ENCODE measurements at regions not wholly inside any gene's neighbourhood (a gene's known extent, or its start where the extent isn't known, plus 50 kb on each side); places are given as distances from the start of the nearest gene placed in this dataset.

DNA sequence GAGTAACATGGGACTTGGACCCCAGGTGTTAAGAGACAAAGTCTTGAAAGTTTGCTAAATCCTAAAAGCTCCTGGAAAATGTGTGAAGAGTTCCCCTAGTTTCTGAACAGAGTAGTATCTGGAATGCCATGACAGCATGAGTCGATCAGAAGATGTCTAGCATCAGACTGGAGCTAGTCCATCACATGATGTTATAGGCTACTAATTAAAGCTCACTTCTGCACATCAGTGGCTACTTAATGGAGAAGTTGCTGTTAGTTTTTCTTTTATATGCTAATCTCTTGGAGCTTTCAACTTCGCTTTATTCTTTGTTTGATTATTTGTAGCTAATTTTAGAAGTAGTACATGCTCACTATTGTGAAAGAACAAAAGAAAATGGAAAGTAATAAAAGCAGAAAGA is 471.3 kb upstream of the KLF4 start:
- H3K23ac ChIP-seq (ENCODE audit: insufficient read length, low read depth, low read length), result no peak overlapping the region
- no peak overlapping the region for H3K4me3 Mint-ChIP-seq
- no peaks in the 10 kb centered on the region for H3K23me2 ChIP-seq (ENCODE audit: insufficient read length, low read depth, low read length, poor library complexity, severe bottlenecking)
- no peaks in the 10 kb centered on the region; the same call in 1 of the 2 replicates for H3K27me3 Mint-ChIP-seq (ENCODE audit: low read depth)
- H3K27me3 ChIP-seq (ENCODE audit: insufficient read depth, low read length), result no peaks in the 10 kb centered on the region
- H2BK12ac ChIP-seq (ENCODE audit: insufficient read length, low read depth, low read length), result no peak overlapping the region
- no peaks in the 10 kb centered on the region for H3K36me3 Mint-ChIP-seq (ENCODE audit: insufficient read depth in 1 of 3, low read depth in 3 of 3)
- no peaks in the 10 kb centered on the region for H3K4me1 ChIP-seq (ENCODE audit: insufficient read depth, low read length)
- H3K4ac ChIP-seq (ENCODE audit: low read depth, low read length), result no peak overlapping the region
- no peak overlapping the region for H2BK120ac ChIP-seq (ENCODE audit: low read depth, low read length, poor library complexity, severe bottlenecking)
- no peak overlapping the region for H3K27ac Mint-ChIP-seq
- H2BK15ac ChIP-seq (ENCODE audit: low read depth, low read length), result no peak overlapping the region
- H3K79me1 ChIP-seq (ENCODE audit: insufficient read depth, low read depth, low read length, poor library complexity, severe bottlenecking), result no peaks in the 10 kb centered on the region
- H3K9ac ChIP-seq (ENCODE audit: extremely low read depth, insufficient read length, low read length), result no peak overlapping the region
- no peak overlapping the region for H4K8ac ChIP-seq (replicated peaks; ENCODE audit: insufficient read length, low read depth, low read length)
- no peak overlapping the region for H3K18ac ChIP-seq (ENCODE audit: insufficient read length, low read depth, low read length)
- no peak overlapping the region for H3T11ph ChIP-seq (ENCODE audit: low read length)
- no peak overlapping the region for H2AFZ ChIP-seq (ENCODE audit: low read length)
- no peak overlapping the region for H2BK20ac ChIP-seq (ENCODE audit: low read depth, low read length, poor library complexity, severe bottlenecking)
- no peak overlapping the region for H3K4me2 ChIP-seq (ENCODE audit: insufficient read depth, insufficient read length, low read length)
- TF ChIP-seq, protein P1, sequence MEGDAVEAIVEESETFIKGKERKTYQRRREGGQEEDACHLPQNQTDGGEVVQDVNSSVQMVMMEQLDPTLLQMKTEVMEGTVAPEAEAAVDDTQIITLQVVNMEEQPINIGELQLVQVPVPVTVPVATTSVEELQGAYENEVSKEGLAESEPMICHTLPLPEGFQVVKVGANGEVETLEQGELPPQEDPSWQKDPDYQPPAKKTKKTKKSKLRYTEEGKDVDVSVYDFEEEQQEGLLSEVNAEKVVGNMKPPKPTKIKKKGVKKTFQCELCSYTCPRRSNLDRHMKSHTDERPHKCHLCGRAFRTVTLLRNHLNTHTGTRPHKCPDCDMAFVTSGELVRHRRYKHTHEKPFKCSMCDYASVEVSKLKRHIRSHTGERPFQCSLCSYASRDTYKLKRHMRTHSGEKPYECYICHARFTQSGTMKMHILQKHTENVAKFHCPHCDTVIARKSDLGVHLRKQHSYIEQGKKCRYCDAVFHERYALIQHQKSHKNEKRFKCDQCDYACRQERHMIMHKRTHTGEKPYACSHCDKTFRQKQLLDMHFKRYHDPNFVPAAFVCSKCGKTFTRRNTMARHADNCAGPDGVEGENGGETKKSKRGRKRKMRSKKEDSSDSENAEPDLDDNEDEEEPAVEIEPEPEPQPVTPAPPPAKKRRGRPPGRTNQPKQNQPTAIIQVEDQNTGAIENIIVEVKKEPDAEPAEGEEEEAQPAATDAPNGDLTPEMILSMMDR (conservative IDR thresholded peaks at IDR 0.05), result no peak
- peaks cover 7 to 10% of the 10 kb centered on the region in 2 experiments for H3K4me1 Mint-ChIP-seq
- no peak overlapping the region for H2AK5ac ChIP-seq (ENCODE audit: insufficient read length, low read length)
- H4K91ac ChIP-seq (ENCODE audit: insufficient read length, low read depth, low read length), result no peak overlapping the region
- no peaks in the 10 kb centered on the region for H3K9me3 ChIP-seq (ENCODE audit: control insufficient read depth, low read depth, low read length)
- no peak overlapping the region for H2BK5ac ChIP-seq (ENCODE audit: insufficient read length, low read length)
- no peak for DNase-seq
- H3K9me3 Mint-ChIP-seq, result no peaks in the 10 kb centered on the region
- H4K5ac ChIP-seq (ENCODE audit: insufficient read length, low read depth, low read length), result no peak overlapping the region
- WGBS (ENCODE audit: extremely low coverage, insufficient read length, low lambda C conversion rate), result no CpG with 5 or more reads among the region's 2 CpGs
- H3K79me2 ChIP-seq (ENCODE audit: insufficient read depth, low read length), result no peaks in the 10 kb centered on the region
- H3K27ac ChIP-seq (ENCODE audit: insufficient read length, low read depth, low read length), result no peak overlapping the region
- H3K14ac ChIP-seq (ENCODE audit: insufficient read depth, low read length), result no peak overlapping the region
- no peak overlapping the region for H3K56ac ChIP-seq (ENCODE audit: insufficient read length, low read depth, low read length)
- no peaks in the 10 kb centered on the region for H4K20me1 ChIP-seq (ENCODE audit: control insufficient read depth, insufficient read depth, insufficient read length)
